Mesothelial cell of epicardium (in vitro differentiated cells): ENCODE measurements at regions not wholly inside any gene's neighbourhood (a gene's known extent, or its start where the extent isn't known, plus 50 kb on each side); places are given as distances from the start of the nearest gene placed in this dataset.

Source experiments
- DNase-seq, 2 experiments: peaks; one replicate each; pipeline ENCODE4 v3.0.0; 2021; ENCODE audit warnings: low spot score in 2 of 2; ENCODE audit not compliant: unreplicated experiment in 2 of 2
- H3K27ac Mint-ChIP-seq: 2 replicates; pipeline ENCODE4 v1.8.0; 2021; ENCODE audit warnings: mixed read lengths
- H3K27me3 Mint-ChIP-seq: 2 replicates; pipeline ENCODE4 v1.8.0; 2021; ENCODE audit warnings: low read depth, mixed read lengths
- H3K36me3 Mint-ChIP-seq: 2 replicates; pipeline ENCODE4 v1.8.0; 2021; ENCODE audit warnings: mixed read lengths
- H3K4me1 Mint-ChIP-seq: 2 replicates; pipeline ENCODE4 v1.8.0; 2021; ENCODE audit warnings: mixed read lengths
- H3K4me3 Mint-ChIP-seq: 2 replicates; pipeline ENCODE4 v1.8.0; 2021; ENCODE audit warnings: mild to moderate bottlenecking, moderate library complexity, mixed read lengths
- H3K9me3 Mint-ChIP-seq: 2 replicates; pipeline ENCODE4 v1.8.0; 2021; ENCODE audit warnings: mixed read lengths
- CTCF ChIP-seq: fragments of 200-600 bp; sonication (generic); IDR thresholded peaks from one replicate; pipeline ENCODE4 v1.5.0; 2021; ENCODE audit warnings: antibody characterized with exemption; ENCODE audit not compliant: unreplicated experiment

GRCh38 chr16:51085271-51085670, 65.8 kb downstream of the SALL1 start:
- DNase-seq = no peak
- H3K4me3 Mint-ChIP-seq = no peak overlapping the region
- no peaks in the 10 kb centered on the region for H3K36me3 Mint-ChIP-seq
- TF ChIP-seq CTCF = no peak
- H3K4me1 Mint-ChIP-seq = no peaks in the 10 kb centered on the region
- H3K27me3 Mint-ChIP-seq = peaks cover 14% of the 10 kb centered on the region
- peaks cover 7% of the 10 kb centered on the region for H3K9me3 Mint-ChIP-seq
- no peak overlapping the region for H3K27ac Mint-ChIP-seq

GRCh38 chr16:51084074-51084928, 66.8 kb downstream of the SALL1 start:
- TF ChIP-seq CTCF = no peak
- peaks cover 13% of the 10 kb centered on the region for H3K27me3 Mint-ChIP-seq

GRCh38 chr16:51072591-51072990, 78.5 kb downstream of the SALL1 start:
- DNase-seq = no peak
- no peak overlapping the region for H3K4me3 Mint-ChIP-seq
- no peaks in the 10 kb centered on the region for H3K36me3 Mint-ChIP-seq
- H3K27me3 Mint-ChIP-seq = peaks cover 55% of the 10 kb centered on the region
- no peak for TF ChIP-seq CTCF
- no peaks in the 10 kb centered on the region for H3K4me1 Mint-ChIP-seq
- no peaks in the 10 kb centered on the region for H3K9me3 Mint-ChIP-seq
- H3K27ac Mint-ChIP-seq = no peak overlapping the region

More at GRCh38 chr16:51084074-51084928, 66.8 kb downstream of the SALL1 start:
- Mint-ChIP-seq H3K4me1 (no peaks in the 10 kb centered on the region), H3K36me3 (no peaks in the 10 kb centered on the region), H3K27ac (no peak overlapping the region), H3K4me3 (no peak overlapping the region), H3K9me3 (peaks cover 7% of the 10 kb centered on the region)
- no peak for DNase-seq

GRCh38 chr16:51071326-51071725, 79.7 kb downstream of the SALL1 start:
- DNase-seq = no peak
- TF ChIP-seq CTCF = no peak
- Mint-ChIP-seq H3K9me3 (no peaks in the 10 kb centered on the region), H3K27ac (no peak overlapping the region), H3K27me3 (peaks cover 48% of the 10 kb centered on the region), H3K4me3 (no peak overlapping the region), H3K36me3 (no peaks in the 10 kb centered on the region), H3K4me1 (no peaks in the 10 kb centered on the region)

GRCh38 chr16:51067352-51067751, 83.7 kb downstream of the SALL1 start:
- Mint-ChIP-seq H3K27me3 (peaks cover 44% of the 10 kb centered on the region), H3K9me3 (no peaks in the 10 kb centered on the region), H3K4me1 (no peaks in the 10 kb centered on the region), H3K4me3 (no peak overlapping the region), H3K27ac (no peak overlapping the region), H3K36me3 (no peaks in the 10 kb centered on the region)
- no peak for TF ChIP-seq CTCF
- no peak for DNase-seq
